Naive thymus-derived CD4-positive, alpha-beta T cell (primary cell): ENCODE measurements at regions not wholly inside any gene's neighbourhood (a gene's known extent, or its start where the extent isn't known, plus 50 kb on each side); places are given as distances from the start of the nearest gene placed in this dataset.

Source experiments
- ATAC-seq: fragments of 150-1000 bp; cut with Tn5 transposase; 2 replicates; pipeline ENCODE4 v1.10.0; 2021; ENCODE audit warnings: mild to moderate bottlenecking, moderate library complexity
- CTCF ChIA-PET: fragments of 350-600 bp; sonication (Branson Sonifier 250); formaldehyde crosslinking; loops from one replicate; lab custom pipeline; 2021; ENCODE audit warnings: antibody characterized with exemption; lab: Charles Lee
- POLR2A ChIA-PET: fragments of 350-600 bp; sonication (Branson Sonifier 250); formaldehyde crosslinking; loops from one replicate; lab custom pipeline; 2021; ENCODE audit warnings: antibody characterized with exemption, inconsistent platforms; lab: Charles Lee
- DNase-seq, 9 donors: peaks; one replicate each; pipeline versions ENCODE4 v3.0.0 to v3.0.0-alpha.2; 2020 to 2022; ENCODE audit warnings: mixed read lengths in 1 of 9
- H3K27ac ChIP-seq: one replicate; pipeline ENCODE4 v1.7.0; 2013; ENCODE audit warnings: mild to moderate bottlenecking, low read depth, low read length, moderate library complexity
- H3K27me3 ChIP-seq, 2 donors: one replicate each; pipeline ENCODE4 v1.7.0; 2013; ENCODE audit warnings: low read length in 2 of 2, mild to moderate bottlenecking in 2 of 2, moderate library complexity in 2 of 2; ENCODE audit not compliant: control insufficient read depth in 2 of 2, insufficient read depth in 2 of 2
- H3K36me3 ChIP-seq, 3 experiments: 1 replicate in 2 of 3; 2 replicates in 1 of 3; pipeline ENCODE4 v1.7.0; 2013; ENCODE audit warnings: low read length in 3 of 3, mild to moderate bottlenecking in 3 of 3, moderate library complexity in 1 of 3; ENCODE audit not compliant: insufficient read depth in 3 of 3, control insufficient read depth in 2 of 3
- H3K4me1 ChIP-seq, 2 donors: one replicate each; pipeline ENCODE4 v1.7.0; 2013; ENCODE audit warnings: low read length in 2 of 2, mild to moderate bottlenecking in 2 of 2, moderate library complexity in 1 of 2; ENCODE audit not compliant: control insufficient read depth in 2 of 2, insufficient read depth in 2 of 2
- H3K4me3 ChIP-seq: 2 replicates; pipeline ENCODE4 v1.7.0; 2013; ENCODE audit warnings: mild to moderate bottlenecking, low read length
- H3K9me3 ChIP-seq, 3 experiments: 1 replicate in 2 of 3; 2 replicates in 1 of 3; pipeline ENCODE4 v1.7.0; 2013; ENCODE audit warnings: low read length in 3 of 3; ENCODE audit not compliant: control insufficient read depth in 2 of 3
- H3K27ac Mint-ChIP-seq, 9 donors: one replicate each; pipeline ENCODE4 v1.8.0; 2020 to 2022; ENCODE audit warnings: mixed read lengths in 9 of 9, mild to moderate bottlenecking in 8 of 9, moderate library complexity in 5 of 9, inconsistent platforms in 2 of 9
- H3K27me3 Mint-ChIP-seq, 5 donors: one replicate each; pipeline ENCODE4 v1.8.0; 2021 to 2022; ENCODE audit warnings: mixed read lengths in 5 of 5, mild to moderate bottlenecking in 1 of 5
- H3K36me3 Mint-ChIP-seq, 5 donors: one replicate each; pipeline ENCODE4 v1.8.0; 2020 to 2022; ENCODE audit warnings: mixed read lengths in 5 of 5, mild to moderate bottlenecking in 3 of 5, inconsistent platforms in 1 of 5
- H3K4me1 Mint-ChIP-seq, 7 donors: one replicate each; pipeline ENCODE4 v1.8.0; 2020 to 2022; ENCODE audit warnings: mixed read lengths in 7 of 7, mild to moderate bottlenecking in 3 of 7, inconsistent platforms in 1 of 7
- H3K4me3 Mint-ChIP-seq, 10 donors: one replicate each; pipeline ENCODE4 v1.8.0; 2020 to 2022; ENCODE audit warnings: mild to moderate bottlenecking in 10 of 10, mixed read lengths in 10 of 10, moderate library complexity in 6 of 10, inconsistent platforms in 2 of 10
- H3K9me3 Mint-ChIP-seq, 11 donors: one replicate each; pipeline ENCODE4 v1.8.0; 2020 to 2022; ENCODE audit warnings: mixed read lengths in 11 of 11, mild to moderate bottlenecking in 4 of 11, inconsistent platforms in 1 of 11, moderate library complexity in 1 of 11
- intact Hi-C, 2 donors: fragments of 100-400 bp; cut with micrococcal nuclease; formaldehyde crosslinking; loops; one replicate each; pipeline ENCODE4 v1.15.1; 2023

DNA sequence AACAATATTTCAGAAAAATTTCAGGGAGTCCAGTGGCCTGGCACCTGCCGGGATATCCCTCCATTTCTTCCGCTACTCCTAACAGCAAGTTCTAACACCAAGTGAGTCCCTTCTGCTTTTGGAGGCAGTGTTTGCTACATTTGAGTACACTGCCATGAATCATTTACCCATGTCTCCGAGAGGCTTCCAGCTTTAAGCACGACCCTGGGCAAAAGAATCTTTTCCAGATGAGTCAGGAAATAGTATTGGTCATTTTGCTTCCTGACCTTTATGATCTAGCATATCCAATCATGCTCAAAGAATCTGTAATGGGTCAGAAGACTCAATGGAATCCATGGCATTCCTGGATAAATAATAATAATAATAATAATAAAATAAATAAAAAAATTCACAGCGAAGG lies 60.7 kb upstream of the FMN2 start:
- Histone ChIP-seq H3K4me1 (no peaks in the 10 kb centered on the region), H3K27me3 (no peaks in the 10 kb centered on the region), H3K36me3 (no peaks in the 10 kb centered on the region), H3K4me3 (no peak overlapping the region), H3K27ac (no peak overlapping the region), H3K9me3 (no peaks in the 10 kb centered on the region)
- ATAC-seq: no peak
- intact Hi-C loops: no loop called here
- H3K27ac Mint-ChIP-seq: no peak overlapping the region
- no peaks in the 10 kb centered on the region for H3K36me3 Mint-ChIP-seq
- H3K9me3 Mint-ChIP-seq: peaks cover 0 to 5% (median 0%) of the 10 kb centered on the region in 11 donors
- no peaks in the 10 kb centered on the region for H3K4me1 Mint-ChIP-seq
- CTCF ChIA-PET: no interaction called here
- no peak overlapping the region for H3K4me3 Mint-ChIP-seq
- H3K27me3 Mint-ChIP-seq: peaks cover 0 to 12% (median 8%) of the 10 kb centered on the region in 5 donors
- POLR2A ChIA-PET: no interaction called here
- no peak for DNase-seq

- H3K4me1 Mint-ChIP-seq: no peaks in the 10 kb centered on the region
- H3K36me3 Mint-ChIP-seq: no peaks in the 10 kb centered on the region
- no peak for ATAC-seq
- Histone ChIP-seq H3K4me3 (no peak overlapping the region), H3K27ac (no peak overlapping the region), H3K4me1 (no peaks in the 10 kb centered on the region), H3K27me3 (no peaks in the 10 kb centered on the region), H3K36me3 (no peaks in the 10 kb centered on the region), H3K9me3 (no peaks in the 10 kb centered on the region)
- POLR2A ChIA-PET: no interaction called here
- H3K27ac Mint-ChIP-seq: no peak overlapping the region
- peaks cover 0 to 5% (median 0%) of the 10 kb centered on the region in 11 donors for H3K9me3 Mint-ChIP-seq
- CTCF ChIA-PET: no interaction called here
- no peak overlapping the region for H3K4me3 Mint-ChIP-seq
- peaks cover 0 to 12% (median 8%) of the 10 kb centered on the region in 5 donors for H3K27me3 Mint-ChIP-seq
- no peak for DNase-seq
- intact Hi-C loops: no loop called here
Measured at GRCh38 chr1:240031414-240031813, 60.3 kb upstream of the FMN2 start.

GRCh38 chr1:240033406-240033805 lies 58.3 kb upstream of the FMN2 start:
- no peak overlapping the region for H3K4me3 Mint-ChIP-seq
- POLR2A ChIA-PET: no interaction called here
- Histone ChIP-seq H3K27ac (no peak overlapping the region), H3K27me3 (no peaks in the 10 kb centered on the region), H3K9me3 (no peaks in the 10 kb centered on the region), H3K4me1 (no peaks in the 10 kb centered on the region), H3K4me3 (no peak overlapping the region), H3K36me3 (no peaks in the 10 kb centered on the region)
- CTCF ChIA-PET: no interaction called here
- no peaks in the 10 kb centered on the region for H3K4me1 Mint-ChIP-seq
- H3K36me3 Mint-ChIP-seq: no peaks in the 10 kb centered on the region
- H3K9me3 Mint-ChIP-seq: peaks cover 0 to 11% (median 2%) of the 10 kb centered on the region in 11 donors
- peaks cover 0 to 10% (median 4%) of the 10 kb centered on the region in 5 donors for H3K27me3 Mint-ChIP-seq
- ATAC-seq (no peak), DNase-seq (no peak)
- H3K27ac Mint-ChIP-seq: no peak overlapping the region
- intact Hi-C loops: no loop called here

- CTCF ChIA-PET: no interaction called here
- H3K9me3 Mint-ChIP-seq: peaks cover 0 to 15% (median 2%) of the 10 kb centered on the region in 11 donors
Measured at GRCh38 chr1:240036526-240036925, 55.2 kb upstream of the FMN2 start.

More at GRCh38 chr1:240036526-240036925, 55.2 kb upstream of the FMN2 start:
- POLR2A ChIA-PET: interaction anchor here (0.6 kb wide), 1 partner anchor 1196 kb away, joined by 3 read pairs; no protein-coding TSS in a partner anchor
- H3K27ac Mint-ChIP-seq: no peak overlapping the region
- H3K4me1 ChIP-seq: no peaks in the 10 kb centered on the region
- ATAC-seq (no peak), DNase-seq (no peak)
- no peaks in the 10 kb centered on the region for H3K4me1 Mint-ChIP-seq
- H3K27ac ChIP-seq: no peak overlapping the region
- intact Hi-C loops: no loop called here
- H3K9me3 ChIP-seq: no peaks in the 10 kb centered on the region
- no peaks in the 10 kb centered on the region for H3K36me3 Mint-ChIP-seq
- H3K27me3 ChIP-seq: no peaks in the 10 kb centered on the region
- peaks cover 0 to 4% (median 0%) of the 10 kb centered on the region in 5 donors for H3K27me3 Mint-ChIP-seq
- H3K36me3 ChIP-seq: no peaks in the 10 kb centered on the region
- no peak overlapping the region for H3K4me3 Mint-ChIP-seq
- no peak overlapping the region for H3K4me3 ChIP-seq
